Adrenal gland (tissue), 9 donors: ENCODE measurements at regions not wholly inside any gene's neighbourhood (a gene's known extent, or its start where the extent isn't known, plus 50 kb on each side); places are given as distances from the start of the nearest gene placed in this dataset.

Source experiments
- DNase-seq, 7 donors: peaks; one replicate each; pipeline ENCODE4 v3.0.0-alpha.2; 2019 to 2020
- H3K27ac ChIP-seq, 5 donors: fragments of 200-600 bp; sonication (generic) in 4 of 5; 1 replicate in 3 of 5; 2 replicates in 2 of 5; pipeline versions ENCODE4 v1.5.1 to v1.8.0; 2016 to 2020; ENCODE audit warnings: mild to moderate bottlenecking in 1 of 5
- H3K27me3 ChIP-seq: fragments of 200-600 bp; 2 replicates; pipeline ENCODE4 v1.8.0; 2021
- H3K36me3 ChIP-seq, 2 donors: fragments of 200-600 bp; replicated peaks in 1 of 2; 1 replicate in 1 of 2; 2 replicates in 1 of 2; pipeline versions ENCODE4 v1.5.1 to v1.8.0; 2018 to 2022
- H3K4me1 ChIP-seq, 2 donors: fragments of 200-600 bp; replicated peaks in 1 of 2; 1 replicate in 1 of 2; 2 replicates in 1 of 2; pipeline versions ENCODE4 v1.5.1 to v1.8.0; 2018 to 2021
- H3K4me3 ChIP-seq, 4 donors: fragments of 200-600 bp; sonication (generic) in 3 of 4; one replicate each; pipeline ENCODE4 v1.5.1; 2016 to 2018
- H3K9me3 ChIP-seq, 3 donors: fragments of 200-600 bp; sonication (generic) in 1 of 3; replicated peaks in 1 of 3; 1 replicate in 2 of 3; 2 replicates in 1 of 3; pipeline versions ENCODE4 v1.5.1 to v1.8.0; 2016 to 2021
- POLR2A ChIP-seq, 2 donors: fragments of 450-650 bp; IDR thresholded peaks; one replicate each; pipeline ENCODE4 v1.6.1; 2017; ENCODE audit warnings: antibody characterized with exemption in 2 of 2, mild to moderate bottlenecking in 2 of 2, moderate library complexity in 1 of 2
- whole genome bisulfite sequencing, 4 donors: extraction: QIAGEN DNeasy Blood & Tissue Kit in 2 of 4; methylation state at CpG; one replicate each; pipeline versions ENCODE4 v1.1.5 to v1.1.7; 2013 to 2017; 5-methylcytosine and 5-hydroxymethylcytosine counted together
- intact Hi-C, 2 donors: fragments of 100-400 bp; cut with DNase I; formaldehyde crosslinking; loops; one replicate each; pipeline versions ENCODE4 v1.14.1 to v1.15.0; 2022 to 2023
- TF ChIP-seq, protein P1 (sequence below), 6 experiments: fragments of 450-650 bp in 4 of 6; fragments of 200-600 bp in 2 of 6; sonication (generic) in 1 of 6; IDR thresholded peaks; 1 replicate in 5 of 6; 2 replicates in 1 of 6; pipeline versions ENCODE4 v1.5.1 to v1.8.0; 2016 to 2021; ENCODE audit warnings: antibody characterized with exemption in 6 of 6, mild to moderate bottlenecking in 2 of 6, moderate library complexity in 1 of 6
- donor health status: healthy with polysubstance abuse.
- donor health status: Bipolar disorder and iron deficiency.
- donor health status: DM: yes; HTN: yes; CAD: no.
- donor health status: DM: no; HTN: no; CAD: no.
- donor health status: DM: no; HTN: no; CAD: no.

DNA sequence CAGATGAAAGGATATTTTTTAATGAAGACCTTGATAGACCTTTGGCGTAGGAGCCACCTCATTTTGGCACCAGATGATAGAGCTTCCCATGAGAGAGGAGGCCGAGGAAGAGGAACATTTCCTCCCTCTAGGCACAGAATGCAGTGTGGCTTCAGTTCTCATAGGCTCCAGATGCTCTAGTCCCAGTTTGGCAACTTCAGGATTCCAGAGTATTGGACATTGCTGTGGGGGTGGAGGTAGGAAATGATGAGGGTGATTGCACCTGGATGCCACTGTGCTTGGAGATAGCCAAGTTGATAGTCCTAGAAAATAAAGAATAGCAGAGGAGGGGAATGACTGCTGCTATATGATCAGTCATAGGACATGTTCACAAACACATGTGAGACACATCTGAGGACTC is 58.3 kb upstream of the KY start:
- intact Hi-C loops: no loop called here
- 67 to 94% (median 85%) methylated on average over 2 of the region's 2 CpGs for WGBS, 4 donors
- no peak for DNase-seq
- H3K27ac ChIP-seq: no peak overlapping the region
- no peaks in the 10 kb centered on the region for H3K4me1 ChIP-seq
- H3K36me3 ChIP-seq: no peaks in the 10 kb centered on the region
- no peaks in the 10 kb centered on the region for H3K27me3 ChIP-seq
- no peak overlapping the region for H3K4me3 ChIP-seq
- no peak for TF ChIP-seq POLR2A (IDR thresholded peaks at IDR 0.05)
- TF ChIP-seq, protein P1, sequence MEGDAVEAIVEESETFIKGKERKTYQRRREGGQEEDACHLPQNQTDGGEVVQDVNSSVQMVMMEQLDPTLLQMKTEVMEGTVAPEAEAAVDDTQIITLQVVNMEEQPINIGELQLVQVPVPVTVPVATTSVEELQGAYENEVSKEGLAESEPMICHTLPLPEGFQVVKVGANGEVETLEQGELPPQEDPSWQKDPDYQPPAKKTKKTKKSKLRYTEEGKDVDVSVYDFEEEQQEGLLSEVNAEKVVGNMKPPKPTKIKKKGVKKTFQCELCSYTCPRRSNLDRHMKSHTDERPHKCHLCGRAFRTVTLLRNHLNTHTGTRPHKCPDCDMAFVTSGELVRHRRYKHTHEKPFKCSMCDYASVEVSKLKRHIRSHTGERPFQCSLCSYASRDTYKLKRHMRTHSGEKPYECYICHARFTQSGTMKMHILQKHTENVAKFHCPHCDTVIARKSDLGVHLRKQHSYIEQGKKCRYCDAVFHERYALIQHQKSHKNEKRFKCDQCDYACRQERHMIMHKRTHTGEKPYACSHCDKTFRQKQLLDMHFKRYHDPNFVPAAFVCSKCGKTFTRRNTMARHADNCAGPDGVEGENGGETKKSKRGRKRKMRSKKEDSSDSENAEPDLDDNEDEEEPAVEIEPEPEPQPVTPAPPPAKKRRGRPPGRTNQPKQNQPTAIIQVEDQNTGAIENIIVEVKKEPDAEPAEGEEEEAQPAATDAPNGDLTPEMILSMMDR (IDR thresholded peaks at IDR 0.05): no peak
- no peaks in the 10 kb centered on the region for H3K9me3 ChIP-seq

DNA sequence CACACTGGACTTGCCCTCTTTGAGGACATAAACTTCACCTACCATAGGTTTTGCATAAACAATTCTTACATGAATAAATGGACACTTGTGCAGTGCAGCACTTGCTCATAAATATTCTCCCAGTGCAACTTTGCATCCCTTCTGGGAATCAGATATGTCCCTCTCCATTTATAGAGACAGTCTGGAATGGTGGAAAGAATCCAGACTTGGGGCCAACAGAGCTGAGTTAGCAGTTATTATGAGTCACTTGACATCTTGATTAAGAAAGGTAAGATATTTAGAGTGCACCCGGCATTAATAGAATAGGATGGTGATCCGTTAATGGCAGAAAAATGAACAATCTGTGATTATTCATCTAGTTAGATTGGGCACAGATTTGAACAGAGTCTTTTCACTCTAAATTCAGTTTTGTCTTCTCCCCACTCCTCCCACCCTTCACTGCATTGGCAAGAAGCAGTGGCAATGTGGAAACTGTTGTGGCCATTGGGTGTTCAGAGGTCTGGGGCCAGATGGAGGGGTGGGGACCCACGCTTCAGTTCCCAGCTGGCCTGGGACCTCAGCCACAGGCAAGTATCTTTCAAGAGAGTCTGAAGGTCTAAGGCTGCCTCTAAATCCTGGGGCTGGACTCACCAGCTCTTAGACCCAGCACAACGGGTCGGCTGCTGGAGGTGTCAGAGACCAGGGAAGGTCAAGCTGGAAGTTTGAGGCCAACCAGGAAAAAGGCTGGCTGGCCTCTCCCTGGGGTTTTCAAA is 58.9 kb upstream of the KY start:
- WGBS, 4 donors: 29 to 40% (median 36%) methylated on average over 5 of the region's 5 CpGs
- intact Hi-C loops: no loop called here

DNA sequence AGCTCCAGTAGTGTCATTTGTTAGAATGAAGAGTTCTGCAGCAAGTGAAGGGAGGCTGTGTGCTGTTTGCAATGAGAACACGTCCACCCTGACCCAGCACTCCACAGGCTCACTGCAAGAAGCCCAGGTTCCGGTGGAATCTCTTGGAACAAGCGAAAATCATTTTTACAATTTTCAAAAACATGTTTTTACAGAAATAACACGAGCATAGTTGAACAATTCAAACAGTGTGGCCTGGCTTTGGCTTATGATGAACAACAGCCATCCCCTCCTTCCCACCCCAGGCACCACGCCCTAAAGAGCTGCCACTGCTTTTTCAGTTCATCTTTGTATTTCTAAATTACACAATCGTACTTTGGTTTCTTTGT is 59.5 kb upstream of the KY start:
- Histone ChIP-seq H3K36me3 (no peaks in the 10 kb centered on the region), H3K4me3 (no peak overlapping the region), H3K4me1 (no peaks in the 10 kb centered on the region), H3K27me3 (no peaks in the 10 kb centered on the region), H3K27ac (no peak overlapping the region), H3K9me3 (no peaks in the 10 kb centered on the region)
- TF ChIP-seq, protein P1 (IDR thresholded peaks at IDR 0.05): no peak
- no peak for TF ChIP-seq POLR2A (IDR thresholded peaks at IDR 0.05)
- DNase-seq: no peak
- WGBS, 4 donors: 57 to 73% (median 66%) methylated on average over 6 of the region's 6 CpGs
- intact Hi-C loops: no loop called here

More for the DNA sequence above, 58.9 kb upstream of the KY start:
- H3K4me3 ChIP-seq: no peak overlapping the region
- H3K27me3 ChIP-seq: no peaks in the 10 kb centered on the region
- TF ChIP-seq, protein P1 (IDR thresholded peaks at IDR 0.05): no peak
- TF ChIP-seq POLR2A (IDR thresholded peaks at IDR 0.05): no peak
- DNase-seq: peak in 3 of 7 donors; percentile 8 to 34 (median 22)
- H3K9me3 ChIP-seq: no peaks in the 10 kb centered on the region
- no peaks in the 10 kb centered on the region for H3K4me1 ChIP-seq
- no peaks in the 10 kb centered on the region for H3K36me3 ChIP-seq
- no peak overlapping the region for H3K27ac ChIP-seq

DNA sequence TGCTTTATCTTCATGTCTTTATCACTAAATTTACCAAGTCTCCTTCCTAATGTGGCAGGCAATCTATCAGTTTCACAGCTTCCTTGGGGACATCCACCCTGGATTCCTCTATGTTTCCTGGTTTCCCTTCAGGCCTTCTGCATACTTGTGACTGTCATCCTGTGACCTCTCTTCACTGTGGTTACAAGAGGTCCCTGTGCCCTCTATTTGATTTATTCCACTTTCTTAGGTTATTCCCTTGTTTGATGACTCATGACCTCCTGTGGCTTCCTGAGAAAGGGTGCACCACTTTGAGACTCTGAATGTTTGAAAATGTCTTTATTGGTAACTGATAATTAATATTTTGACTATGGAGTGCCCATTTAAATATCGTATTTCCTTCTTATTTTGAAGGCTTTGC is 60.5 kb upstream of the KY start:
- TF ChIP-seq, protein P1 (IDR thresholded peaks at IDR 0.05): no peak
- no peak for TF ChIP-seq POLR2A (IDR thresholded peaks at IDR 0.05)
- H3K9me3 ChIP-seq: no peaks in the 10 kb centered on the region
- no peaks in the 10 kb centered on the region for H3K27me3 ChIP-seq
- no peak overlapping the region for H3K4me3 ChIP-seq
- intact Hi-C loops: no loop called here
- no peaks in the 10 kb centered on the region for H3K4me1 ChIP-seq
- no peak overlapping the region for H3K27ac ChIP-seq
- no peak for DNase-seq
- no peaks in the 10 kb centered on the region for H3K36me3 ChIP-seq
- WGBS, 4 donors: 80 to 86% (median 84%) methylated on average over 1 of the region's 1 CpG
